GM12878 (cell line): ENCODE measurements at regions not wholly inside any gene's neighbourhood (a gene's known extent, or its start where the extent isn't known, plus 50 kb on each side); places are given as distances from the start of the nearest gene placed in this dataset.

Source experiments
- ATAC-seq: fragments of 200-7000 bp; cut with Tn5 transposase; 3 replicates; pipeline ENCODE4 v1.9.1; 2020; ENCODE audit warnings: mild to moderate bottlenecking, moderate library complexity
- BruUV-seq: library from RNA; stranded (reverse); fragments of 400-500 nt; replicated peaks from 2 replicates; lab custom pipeline; 2021; lab: Mats Ljungman, UMichigan
- CTCF ChIA-PET: fragments of 300-600 bp; sonication (Branson Sonifier 250); formaldehyde crosslinking; extraction: SDS; loops from one replicate; lab custom pipeline; 2021; ENCODE audit warnings: inconsistent platforms; lab: Yijun Ruan, JAX
- POLR2A ChIA-PET: fragments of 350-600 bp; formaldehyde crosslinking; extraction: SDS; loops from one replicate; lab custom pipeline; 2021; ENCODE audit warnings: inconsistent platforms; lab: Charles Lee
- RAD21 ChIA-PET: fragments of 300-600 bp; sonication (Branson Sonifier 250); formaldehyde crosslinking; loops from one replicate; lab custom pipeline; 2023; ENCODE audit warnings: antibody characterized with exemption; ENCODE audit not compliant: unreplicated experiment; lab: Charles Lee
- SMC1A ChIA-PET: fragments of 300-600 bp; sonication (Branson Sonifier 250); formaldehyde crosslinking; loops from one replicate; lab custom pipeline; 2023; ENCODE audit not compliant: unreplicated experiment, uncharacterized antibody; lab: Charles Lee
- DNase-seq: peaks from one replicate; pipeline ENCODE4 v3.0.0-alpha.2; 2011; ENCODE audit warnings: low read depth, low spot score
- FAIRE-seq: peaks from 3 replicates; lab custom pipeline; 2011; peaks lifted over from hg19 to GRCh38; lab: Jason Lieb, UNC
- H2AFZ ChIP-seq: 2 replicates; pipeline ENCODE4 v1.6.0; 2011; ENCODE audit warnings: low read depth, low read length, control low read depth; ENCODE audit not compliant: control insufficient read depth
- H3K27ac ChIP-seq: 2 replicates; pipeline ENCODE4 v1.5.1; 2011; ENCODE audit warnings: control low read depth; ENCODE audit not compliant: control insufficient read depth, insufficient read depth
- H3K27me3 ChIP-seq, 2 experiments: replicated peaks in 1 of 2; 2 replicates each; pipeline versions ENCODE4 v1.6.0 to v1.6.1; 2011; ENCODE audit warnings: low read length in 1 of 2; ENCODE audit not compliant: control insufficient read depth in 2 of 2, insufficient read depth in 2 of 2
- H3K36me3 ChIP-seq, 2 experiments: 2 replicates each; pipeline ENCODE4 v1.5.1; 2011; ENCODE audit warnings: low read length in 1 of 2; ENCODE audit not compliant: control insufficient read depth in 2 of 2, insufficient read depth in 2 of 2
- H3K4me1 ChIP-seq: 2 replicates; pipeline ENCODE4 v1.6.1; 2011; ENCODE audit warnings: mild to moderate bottlenecking, low read length, moderate library complexity, mixed read lengths; ENCODE audit not compliant: control insufficient read depth, insufficient read depth
- H3K4me2 ChIP-seq: 2 replicates; pipeline ENCODE4 v1.6.0; 2011; ENCODE audit warnings: control low read depth; ENCODE audit not compliant: control insufficient read depth, insufficient read depth
- H3K4me3 ChIP-seq: fragments of 200-600 bp; sonication (generic); 2 replicates; pipeline ENCODE4 v1.5.1; 2016
- H3K79me2 ChIP-seq: 2 replicates; pipeline ENCODE4 v1.6.0; 2011; ENCODE audit warnings: low read length; ENCODE audit not compliant: control insufficient read depth, insufficient read depth
- H3K9ac ChIP-seq: 2 replicates; pipeline ENCODE4 v1.8.0; 2011; ENCODE audit warnings: low read length, control low read depth, mixed read lengths; ENCODE audit not compliant: control insufficient read depth, insufficient read depth
- H3K9me3 ChIP-seq: replicated peaks from 3 replicates; pipeline ENCODE4 v1.5.1; 2011; ENCODE audit warnings: mild to moderate bottlenecking, low read length; ENCODE audit not compliant: control insufficient read depth, insufficient read depth
- H4K20me1 ChIP-seq: 2 replicates; pipeline ENCODE4 v1.6.0; 2011; ENCODE audit not compliant: control insufficient read depth, insufficient read depth
- ATF3 ChIP-seq: IDR thresholded peaks from 2 replicates; pipeline ENCODE4 v1.6.1; 2011; ENCODE audit warnings: low read depth, mild to moderate bottlenecking, low read length, moderate library complexity, borderline replicate concordance; ENCODE audit errors: extremely low read depth
- ESRRA ChIP-seq: IDR thresholded peaks from 2 replicates; pipeline ENCODE4 v1.6.1; 2012; ENCODE audit warnings: mild to moderate bottlenecking, low read length, improper control_type of control experiment
- FOXK2 ChIP-seq: fragments of 450-650 bp; IDR thresholded peaks from 2 replicates; pipeline ENCODE4 v1.6.1; 2017; ENCODE audit warnings: mild to moderate bottlenecking, moderate library complexity
- IKZF1 ChIP-seq: fragments of 450-650 bp; conservative IDR thresholded peaks from 2 replicates; pipeline ENCODE4 v1.6.1; 2017; ENCODE audit warnings: antibody characterized with exemption, mild to moderate bottlenecking
- IKZF2 ChIP-seq, 2 experiments: fragments of 450-650 bp; IDR thresholded peaks; 2 replicates each; pipeline ENCODE4 v1.6.1; 2017; ENCODE audit warnings: mild to moderate bottlenecking in 2 of 2, moderate library complexity in 2 of 2
- REST ChIP-seq: IDR thresholded peaks from 2 replicates; pipeline ENCODE4 v1.6.1; 2012; ENCODE audit warnings: mild to moderate bottlenecking, low read depth, low read length
- TCF12 ChIP-seq: IDR thresholded peaks from 2 replicates; pipeline ENCODE4 v1.6.1; 2011; ENCODE audit warnings: low read depth, mild to moderate bottlenecking, low read length
- WGBS: methylation state at CpG from one replicate; pipeline ENCODE4 v1.1.6; 2016; ENCODE audit warnings: low lambda C conversion rate; ENCODE audit not compliant: insufficient replicate concordance, insufficient coverage; ENCODE audit errors: missing lambda C conversion rate; 5-methylcytosine and 5-hydroxymethylcytosine counted together
- in situ Hi-C: fragments of 300-500 bp; cut with MboI; formaldehyde crosslinking; loops from 9 replicates; pipeline ENCODE4 v1.14.3; 2018; ENCODE audit warnings: mixed read lengths
- intact Hi-C: fragments of 100-400 bp; cut with micrococcal nuclease; formaldehyde crosslinking; loops from one replicate; pipeline ENCODE4 v1.14.2; 2022; ENCODE audit not compliant: unreplicated experiment

- no TSS peak for BruUV-seq
- in situ Hi-C loops: no loop called here
Measured at GRCh38 chr1:38111589-38111988, 65.0 kb upstream of the POU3F1 start.

More at GRCh38 chr1:38111589-38111988, 65.0 kb upstream of the POU3F1 start:
- no peak overlapping the region for H3K4me3 ChIP-seq
- no peak overlapping the region for H2AFZ ChIP-seq
- ChIA-PET RAD21 (no interaction called here), POLR2A (no interaction called here), CTCF (no interaction called here), SMC1A (no interaction called here)
- intact Hi-C loops: no loop called here
- no peak overlapping the region for H3K9ac ChIP-seq
- no peaks in the 10 kb centered on the region for H3K27me3 ChIP-seq
- FAIRE-seq (no peak), DNase-seq (no peak), ATAC-seq (no peak)
- H3K4me1 ChIP-seq: no peaks in the 10 kb centered on the region; the same call in 1 of the 2 replicates
- TF ChIP-seq IKZF2 (IDR thresholded peaks at IDR 0.05) (no peak), TCF12 (no peak), IKZF1 (no peak), ESRRA (no peak), REST (no peak), FOXK2 (no peak), ATF3 (no peak)
- no peaks in the 10 kb centered on the region for H3K36me3 ChIP-seq
- no peaks in the 10 kb centered on the region for H4K20me1 ChIP-seq
- no peak overlapping the region for H3K4me2 ChIP-seq
- H3K27ac ChIP-seq: no peak overlapping the region
- 0 out of 3 replicates have a peak, but pooled peaks cover 1% of the 10 kb centered on the region for H3K9me3 ChIP-seq
- WGBS: 39% methylated on average over 8 of the region's 8 CpGs
- no peaks in the 10 kb centered on the region for H3K79me2 ChIP-seq
